Tibial artery (tissue), 4 donors: ENCODE measurements at regions not wholly inside any gene's neighbourhood (a gene's known extent, or its start where the extent isn't known, plus 50 kb on each side); places are given as distances from the start of the nearest gene placed in this dataset.
"Not testable (repeated sequence)": the region's sequence is repeated elsewhere in the genome, so short reads cannot be mapped to it uniquely, and the experiment has no call there.

ENCODE experiments used
- DNase-seq, 2 donors: peaks; one replicate each; pipeline ENCODE4 v3.0.0-alpha.2; 2019
- H3K27ac ChIP-seq, 2 donors: fragments of 200-600 bp; sonication (generic) in 1 of 2; 1 replicate in 1 of 2; 2 replicates in 1 of 2; pipeline ENCODE4 v1.5.1; 2018 to 2019; ENCODE audit warnings: mild to moderate bottlenecking in 1 of 2
- H3K27me3 ChIP-seq, 2 donors: fragments of 200-600 bp; sonication (generic) in 1 of 2; one replicate each; pipeline versions ENCODE4 v1.5.1 to v1.6.0; 2016 to 2019
- H3K36me3 ChIP-seq, 3 donors: fragments of 200-600 bp; sonication (generic) in 2 of 3; one replicate each; pipeline ENCODE4 v1.5.1; 2016 to 2019; ENCODE audit warnings: mild to moderate bottlenecking in 2 of 3
- H3K4me1 ChIP-seq, 4 donors: fragments of 200-600 bp; sonication (generic) in 2 of 4; 1 replicate in 3 of 4; 2 replicates in 1 of 4; pipeline ENCODE4 v1.5.1; 2016 to 2019
- H3K4me3 ChIP-seq, 2 donors: fragments of 200-600 bp; sonication (generic) in 1 of 2; 1 replicate in 1 of 2; 2 replicates in 1 of 2; pipeline ENCODE4 v1.5.1; 2018 to 2019; ENCODE audit warnings: mild to moderate bottlenecking in 2 of 2
- H3K9me3 ChIP-seq, 3 donors: fragments of 200-600 bp; sonication (generic) in 1 of 3; one replicate each; pipeline ENCODE4 v1.5.1; 2016 to 2019
- intact Hi-C: fragments of 100-400 bp; cut with DNase I; formaldehyde crosslinking; loops from one replicate; pipeline ENCODE4 v1.15.0; 2023; ENCODE audit warnings: low total_unique reads
- TF ChIP-seq, protein P1 (sequence below), 2 experiments: fragments of 200-600 bp in 1 of 2; fragments of 450-650 bp in 1 of 2; IDR thresholded peaks; one replicate each; pipeline ENCODE4 v1.5.1; 2017 to 2019; ENCODE audit warnings: antibody characterized with exemption in 2 of 2, mild to moderate bottlenecking in 1 of 2, moderate library complexity in 1 of 2

DNA sequence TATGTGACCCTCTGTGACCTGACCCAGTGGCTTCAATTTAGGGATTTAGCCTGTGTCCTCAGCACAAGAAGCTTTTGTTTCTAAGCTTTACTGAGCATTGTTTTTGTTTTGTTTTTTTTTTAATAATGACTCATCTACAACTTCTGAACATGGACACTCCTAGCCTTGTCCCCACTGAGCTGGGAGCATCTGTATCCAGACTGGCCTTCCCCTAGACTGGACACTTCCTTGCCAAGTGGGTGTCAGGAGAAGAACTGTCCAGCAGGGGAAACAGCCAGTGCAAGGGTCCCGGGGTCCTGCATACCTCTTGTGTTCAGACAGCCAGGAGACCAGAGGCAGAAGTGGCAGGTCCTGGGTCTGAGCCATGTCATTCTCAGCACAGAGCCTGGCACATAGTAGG is 108.6 kb downstream of the TMEM130 start:
- Histone ChIP-seq H3K4me1 (peaks cover 0 to 23% (median 14%) of the 10 kb centered on the region in 4 donors), H3K36me3 (no peaks in the 10 kb centered on the region), H3K4me3 (no peak overlapping the region), H3K27me3 (no peaks in the 10 kb centered on the region), H3K9me3 (peaks cover 0 to 4% (median 0%) of the 10 kb centered on the region in 3 donors), H3K27ac (peak overlapping the region in 1 of 2 donors; percentile 76)
- DNase-seq: no peak
- intact Hi-C loops: no loop called here
- TF ChIP-seq, protein P1, sequence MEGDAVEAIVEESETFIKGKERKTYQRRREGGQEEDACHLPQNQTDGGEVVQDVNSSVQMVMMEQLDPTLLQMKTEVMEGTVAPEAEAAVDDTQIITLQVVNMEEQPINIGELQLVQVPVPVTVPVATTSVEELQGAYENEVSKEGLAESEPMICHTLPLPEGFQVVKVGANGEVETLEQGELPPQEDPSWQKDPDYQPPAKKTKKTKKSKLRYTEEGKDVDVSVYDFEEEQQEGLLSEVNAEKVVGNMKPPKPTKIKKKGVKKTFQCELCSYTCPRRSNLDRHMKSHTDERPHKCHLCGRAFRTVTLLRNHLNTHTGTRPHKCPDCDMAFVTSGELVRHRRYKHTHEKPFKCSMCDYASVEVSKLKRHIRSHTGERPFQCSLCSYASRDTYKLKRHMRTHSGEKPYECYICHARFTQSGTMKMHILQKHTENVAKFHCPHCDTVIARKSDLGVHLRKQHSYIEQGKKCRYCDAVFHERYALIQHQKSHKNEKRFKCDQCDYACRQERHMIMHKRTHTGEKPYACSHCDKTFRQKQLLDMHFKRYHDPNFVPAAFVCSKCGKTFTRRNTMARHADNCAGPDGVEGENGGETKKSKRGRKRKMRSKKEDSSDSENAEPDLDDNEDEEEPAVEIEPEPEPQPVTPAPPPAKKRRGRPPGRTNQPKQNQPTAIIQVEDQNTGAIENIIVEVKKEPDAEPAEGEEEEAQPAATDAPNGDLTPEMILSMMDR (IDR thresholded peaks at IDR 0.05): no peak

DNA sequence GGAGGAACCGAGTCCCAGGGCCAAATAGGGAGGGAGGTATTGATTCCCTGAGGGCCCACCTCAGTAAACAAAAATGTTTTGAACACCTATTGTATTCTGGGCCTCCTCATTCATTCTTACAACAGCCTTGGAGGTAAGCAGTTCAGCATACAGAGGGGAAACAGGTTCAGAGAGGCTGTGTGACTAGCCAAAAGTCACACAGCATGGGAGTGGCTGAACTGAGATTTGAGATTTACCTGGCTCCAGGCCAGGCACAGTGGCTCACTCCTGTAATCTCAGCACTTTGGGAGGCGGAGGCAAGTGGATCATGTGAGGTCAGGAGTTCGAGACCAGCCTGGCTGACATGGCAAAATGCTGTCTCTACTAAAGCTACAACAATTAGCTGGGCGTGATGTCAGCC is 107.2 kb downstream of the TMEM130 start:
- no peaks in the 10 kb centered on the region for H3K27me3 ChIP-seq
- H3K4me3 ChIP-seq: no peak overlapping the region
- H3K4me1 ChIP-seq: peaks cover 0 to 20% (median 14%) of the 10 kb centered on the region in 4 donors
- DNase-seq: no peak
- H3K27ac ChIP-seq: no peak overlapping the region
- TF ChIP-seq, protein P1 (IDR thresholded peaks at IDR 0.05): no peak
- H3K36me3 ChIP-seq: no peaks in the 10 kb centered on the region
- no peaks in the 10 kb centered on the region for H3K9me3 ChIP-seq
- intact Hi-C loops: no loop called here

DNA sequence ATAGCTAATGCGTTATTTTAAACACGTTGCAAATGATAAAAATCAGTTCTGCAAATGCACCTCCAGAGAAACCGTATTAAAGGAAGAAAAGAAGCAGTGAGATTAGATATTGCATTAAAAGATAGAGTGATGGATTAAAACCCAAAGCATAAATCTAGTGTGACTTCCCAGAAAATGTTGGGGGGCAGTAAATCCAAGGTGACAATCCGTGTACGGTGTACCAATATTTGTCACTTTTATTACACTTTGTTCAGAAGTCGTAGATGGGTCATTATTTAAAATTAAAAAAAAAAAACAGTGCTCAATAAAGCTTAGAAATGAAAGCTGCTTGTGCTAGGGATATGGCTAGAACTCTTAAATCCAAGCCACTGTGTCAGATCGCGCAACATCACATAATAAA is 106.4 kb downstream of the TMEM130 start:
- no peak overlapping the region for H3K27ac ChIP-seq
- TF ChIP-seq, protein P1 (IDR thresholded peaks at IDR 0.05): no peak
- peaks cover 0 to 20% (median 14%) of the 10 kb centered on the region in 4 donors for H3K4me1 ChIP-seq
- no peaks in the 10 kb centered on the region for H3K27me3 ChIP-seq
- H3K36me3 ChIP-seq: no peaks in the 10 kb centered on the region
- intact Hi-C loops: no loop called here
- H3K4me3 ChIP-seq: no peak overlapping the region
- H3K9me3 ChIP-seq: no peaks in the 10 kb centered on the region
- DNase-seq: no peak

DNA sequence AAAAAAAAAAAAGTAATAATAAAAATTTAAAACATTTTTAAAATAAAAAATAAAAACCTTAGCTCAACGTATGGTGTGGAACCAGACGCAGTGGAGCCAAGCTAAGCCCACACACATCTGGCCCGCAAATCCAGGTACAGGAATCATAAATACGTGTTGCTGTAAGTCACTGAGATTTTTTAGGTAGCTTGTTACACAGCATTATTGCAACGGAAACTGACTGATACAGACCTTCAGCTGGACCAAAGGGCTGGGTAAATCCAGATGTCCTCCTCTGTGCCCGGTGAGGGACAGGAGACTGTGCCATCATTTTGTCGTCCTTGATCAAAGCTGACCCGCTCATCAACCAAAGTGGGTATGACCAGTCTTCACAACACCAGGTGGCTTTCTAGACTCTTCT is 104.9 kb downstream of the TMEM130 start:
- Histone ChIP-seq H3K4me3 (no peak overlapping the region), H3K27ac (no peak overlapping the region), H3K27me3 (no peaks in the 10 kb centered on the region), H3K36me3 (no peaks in the 10 kb centered on the region), H3K9me3 (no peaks in the 10 kb centered on the region), H3K4me1 (peaks cover 0 to 14% (median 9%) of the 10 kb centered on the region in 4 donors)
- TF ChIP-seq, protein P1 (IDR thresholded peaks at IDR 0.05): no peak
- intact Hi-C loops: no loop called here
- DNase-seq: no peak

DNA sequence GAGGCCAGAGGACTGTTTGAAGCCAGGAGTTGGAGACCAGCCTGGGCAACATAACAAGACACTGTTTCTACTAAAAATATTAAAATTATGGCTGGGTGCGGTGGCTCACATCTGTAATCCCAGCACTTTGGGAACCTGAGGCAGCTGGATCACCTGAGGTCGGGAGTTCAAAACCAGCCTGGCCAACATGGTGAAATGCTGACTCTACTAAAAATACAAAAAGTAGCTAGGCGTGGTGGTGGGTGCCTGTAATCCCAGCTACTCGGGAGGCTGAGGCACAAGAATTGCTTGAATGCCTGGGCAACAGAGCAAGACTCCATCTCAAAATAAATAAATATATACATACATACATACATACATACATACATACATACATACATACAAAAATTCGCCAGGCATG is 99.7 kb downstream of the TMEM130 start:
- H3K36me3 ChIP-seq, intact Hi-C loops, H3K27me3 ChIP-seq, DNase-seq, H3K4me3 ChIP-seq, H3K27ac ChIP-seq, H3K9me3 ChIP-seq: not testable (repeated sequence)
- H3K4me1 ChIP-seq: peaks cover 0 to 20% (median 3%) of the 10 kb centered on the region in 4 donors

DNA sequence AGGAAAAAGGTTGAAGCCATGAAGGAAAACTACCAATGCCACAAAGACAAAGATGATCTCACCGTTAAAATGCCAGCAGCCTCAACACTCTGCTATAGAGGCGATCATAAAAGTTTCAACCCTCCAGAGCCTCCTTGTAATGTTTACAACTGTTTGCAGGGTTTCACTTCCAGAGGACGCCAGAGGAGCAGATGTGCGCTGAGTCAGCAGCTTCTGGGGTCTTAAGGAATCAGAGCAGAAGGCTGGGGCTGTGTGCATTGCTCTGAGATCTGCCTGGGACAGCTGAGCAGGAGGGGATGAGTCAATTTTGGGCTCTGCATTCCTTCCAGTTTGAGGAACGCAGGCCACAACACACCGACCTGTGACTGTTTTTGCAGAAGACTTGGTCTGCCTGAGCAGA is 98.3 kb downstream of the TMEM130 start:
- H3K4me3 ChIP-seq: no peak overlapping the region
- H3K4me1 ChIP-seq: peaks cover 0 to 20% (median 3%) of the 10 kb centered on the region in 4 donors
- no peaks in the 10 kb centered on the region for H3K9me3 ChIP-seq
- intact Hi-C loops: no loop called here
- no peaks in the 10 kb centered on the region for H3K36me3 ChIP-seq
- peaks cover 0 to 4% of the 10 kb centered on the region in 2 donors for H3K27me3 ChIP-seq
- DNase-seq: peak in 1 of 2 donors; percentile 48
- H3K27ac ChIP-seq: peak overlapping the region in 1 of 2 donors; percentile 64
- TF ChIP-seq, protein P1 (IDR thresholded peaks at IDR 0.05): no peak
